ENCODE measurements at regions not wholly inside any gene's neighbourhood (a gene's known extent, or its start where the extent isn't known, plus 50 kb on each side); places are given as distances from the start of the nearest gene placed in this dataset.

DNA sequence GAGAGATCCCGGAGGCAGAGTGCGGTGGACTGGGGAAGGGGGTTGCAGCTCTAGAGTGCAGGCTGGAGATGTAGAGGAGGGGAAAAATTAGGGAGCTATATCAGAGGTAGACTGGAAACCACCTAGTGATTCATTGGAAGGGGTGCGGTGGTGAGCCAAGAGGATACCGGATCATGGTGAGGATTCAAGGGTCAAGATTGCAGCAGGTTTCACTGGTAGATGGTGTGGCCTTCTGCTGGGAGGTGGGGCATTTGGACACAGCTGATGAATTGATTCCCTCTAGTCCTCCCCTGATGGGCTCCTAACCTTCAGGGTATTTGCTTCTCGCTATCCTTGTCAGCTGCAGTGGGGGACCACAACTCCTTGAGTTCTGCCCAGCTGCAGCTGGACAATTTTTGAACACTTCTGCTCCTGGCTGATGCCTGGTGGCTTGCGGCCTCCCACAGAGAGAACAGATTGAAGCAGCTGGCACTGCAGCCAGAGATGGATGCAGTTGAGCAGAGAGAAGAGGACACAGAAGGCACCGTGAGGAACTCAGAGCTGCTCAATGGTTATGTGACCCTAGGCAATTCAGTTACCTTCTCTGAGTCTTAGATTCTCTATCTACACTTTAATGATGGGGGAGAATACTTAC, 134.4 kb upstream of the ABCA1 start:
- no peak for TF ChIP-seq GATA2 (IDR thresholded peaks at IDR 0.05; ENCODE audit: low read depth, low read length)
- no peak for TF ChIP-seq GATA3 (IDR thresholded peaks at IDR 0.05; ENCODE audit: low read depth, low read length)
